ENCODE measurements at regions not wholly inside any gene's neighbourhood (a gene's known extent, or its start where the extent isn't known, plus 50 kb on each side); places are given as distances from the start of the nearest gene placed in this dataset.

- TF ChIP-seq RXRA (IDR thresholded peaks at IDR 0.05) (no peak), SP1 (IDR thresholded peaks at IDR 0.05) (no peak), EGR1 (IDR thresholded peaks at IDR 0.05; ENCODE audit: low read depth in 2 of 2) (no peak), GABPA (IDR thresholded peaks at IDR 0.05 in 1 of 2, conservative IDR thresholded peaks at IDR 0.05 in 1 of 2) (no peak), RAD21 (IDR thresholded peaks at IDR 0.05) (no peak), HNF4A (conservative IDR thresholded peaks at IDR 0.05) (no peak), TAF1 (conservative IDR thresholded peaks at IDR 0.05) (no peak), REST (IDR thresholded peaks at IDR 0.05) (no peak), JUND (IDR thresholded peaks at IDR 0.05) (no peak)
- no peak overlapping the region for H3K9ac ChIP-seq (ENCODE audit: low read depth in 1 of 2, low read length in 2 of 2)
- no peaks in the 10 kb centered on the region for H3K4me1 ChIP-seq (ENCODE audit: control insufficient read depth in 4 of 4, insufficient read depth in 4 of 4, low read length in 3 of 4)
- no peaks in the 10 kb centered on the region for H3K36me3 ChIP-seq (ENCODE audit: control insufficient read depth in 4 of 4, insufficient read depth in 3 of 4, low read depth in 1 of 4, low read length in 3 of 4)
- H3K9me3 ChIP-seq (ENCODE audit: control insufficient read depth in 4 of 4, low read length in 3 of 4), result no peaks in the 10 kb centered on the region
- WGBS, result 77% methylated on average over 14 of the region's 14 CpGs
- no peak for DNase-seq (ENCODE audit: low spot score)
- no peak overlapping the region for H3K4me3 ChIP-seq (ENCODE audit: low read depth in 1 of 3, low read length in 3 of 3)
- no peak overlapping the region for H3K27ac ChIP-seq (ENCODE audit: low read depth in 1 of 2, low read length in 2 of 2)
- no peaks in the 10 kb centered on the region for H3K27me3 ChIP-seq (ENCODE audit: control insufficient read depth in 4 of 4, insufficient read depth in 4 of 4, low read length in 3 of 4)
These were observed 532.8 kb upstream of the TBL1XR1 start for GRCh38 chr3:177729956-177730681.

- no peak for TF ChIP-seq FOXA1 (IDR thresholded peaks at IDR 0.05)
- no peak for TF ChIP-seq CTCF (IDR thresholded peaks at IDR 0.05; ENCODE audit: low read depth, low read length, missing input control)
- TF ChIP-seq NR2F2 (IDR thresholded peaks at IDR 0.05), result no peak
- no peak for TF ChIP-seq YY1 (IDR thresholded peaks at IDR 0.05)
- TF ChIP-seq ZBTB33 (IDR thresholded peaks at IDR 0.05), result no peak
- TF ChIP-seq GABPA (IDR thresholded peaks at IDR 0.05 in 1 of 2, conservative IDR thresholded peaks at IDR 0.05 in 1 of 2), result no peak
- no peak for TF ChIP-seq HNF4A (conservative IDR thresholded peaks at IDR 0.05)
- no peak for TF ChIP-seq TAF1 (conservative IDR thresholded peaks at IDR 0.05)
- no peak for TF ChIP-seq ATF3 (IDR thresholded peaks at IDR 0.05)
- TF ChIP-seq RXRA (IDR thresholded peaks at IDR 0.05), result no peak
- TF ChIP-seq SP1 (IDR thresholded peaks at IDR 0.05), result no peak
- TF ChIP-seq EGR1 (IDR thresholded peaks at IDR 0.05; ENCODE audit: low read depth in 2 of 2), result no peak
- Histone ChIP-seq H3K36me3 (ENCODE audit: control insufficient read depth in 4 of 4, insufficient read depth in 3 of 4, low read depth in 1 of 4, low read length in 3 of 4) (no peaks in the 10 kb centered on the region), H3K9me3 (ENCODE audit: control insufficient read depth in 4 of 4, low read length in 3 of 4) (no peaks in the 10 kb centered on the region), H3K27ac (ENCODE audit: low read depth in 1 of 2, low read length in 2 of 2) (no peak overlapping the region), H3K4me1 (ENCODE audit: control insufficient read depth in 4 of 4, insufficient read depth in 4 of 4, low read length in 3 of 4) (no peaks in the 10 kb centered on the region), H3K27me3 (ENCODE audit: control insufficient read depth in 4 of 4, insufficient read depth in 4 of 4, low read length in 3 of 4) (no peaks in the 10 kb centered on the region), H3K4me3 (ENCODE audit: low read depth in 1 of 3, low read length in 3 of 3) (no peak overlapping the region), H3K9ac (ENCODE audit: low read depth in 1 of 2, low read length in 2 of 2) (no peak overlapping the region)
- DNase-seq (ENCODE audit: low spot score), result no peak
- 86% methylated on average over 6 of the region's 6 CpGs for WGBS
These were observed 533.5 kb upstream of the TBL1XR1 start for GRCh38 chr3:177730814-177731213.
